Mesendoderm (in vitro differentiated cells): ENCODE measurements at regions not wholly inside any gene's neighbourhood (a gene's known extent, or its start where the extent isn't known, plus 50 kb on each side); places are given as distances from the start of the nearest gene placed in this dataset.
"Not testable (repeated sequence)": the region's sequence is repeated elsewhere in the genome, so short reads cannot be mapped to it uniquely, and the experiment has no call there.

Experiments used
- DNase-seq: peaks from one replicate; pipeline ENCODE4 v3.0.0; 2013
- H2AK5ac ChIP-seq: 2 replicates; pipeline ENCODE4 v1.6.1; 2013; ENCODE audit warnings: low read length, inconsistent platforms
- H2BK120ac ChIP-seq: 2 replicates; pipeline ENCODE4 v1.6.1; 2013; ENCODE audit warnings: low read depth, mild to moderate bottlenecking, low read length, moderate library complexity, mixed read lengths
- H2BK15ac ChIP-seq: replicated peaks from 2 replicates; pipeline ENCODE4 v1.6.1; 2013; ENCODE audit warnings: low read depth, mild to moderate bottlenecking, moderate library complexity
- H2BK5ac ChIP-seq: 2 replicates; pipeline ENCODE4 v1.6.1; 2013; ENCODE audit warnings: low read length, inconsistent platforms
- H3K18ac ChIP-seq: 2 replicates; pipeline ENCODE4 v1.6.1; 2013; ENCODE audit warnings: mild to moderate bottlenecking, low read length, mixed read lengths
- H3K23ac ChIP-seq: one replicate; pipeline ENCODE4 v1.6.1; 2013; ENCODE audit warnings: low read length
- H3K27ac ChIP-seq: 2 replicates; pipeline ENCODE4 v1.5.1; 2013; ENCODE audit warnings: low read depth, mild to moderate bottlenecking, inconsistent platforms, low read length, moderate library complexity
- H3K27me3 ChIP-seq: 2 replicates; pipeline ENCODE4 v1.6.1; 2013; ENCODE audit warnings: low read length, control low read depth, mild to moderate bottlenecking, inconsistent platforms; ENCODE audit not compliant: insufficient read depth, poor library complexity
- H3K36me3 ChIP-seq: 2 replicates; pipeline ENCODE4 v1.6.1; 2013; ENCODE audit warnings: low read length, inconsistent platforms; ENCODE audit not compliant: control insufficient read depth, insufficient read depth
- H3K4ac ChIP-seq: one replicate; pipeline ENCODE4 v1.6.1; 2013; ENCODE audit warnings: low read depth, mild to moderate bottlenecking, low read length, moderate library complexity
- H3K4me1 ChIP-seq: 2 replicates; pipeline ENCODE4 v1.6.1; 2013; ENCODE audit warnings: low read depth, low read length, inconsistent platforms; ENCODE audit not compliant: control insufficient read depth
- H3K4me2 ChIP-seq: 2 replicates; pipeline ENCODE4 v1.6.1; 2013; ENCODE audit warnings: low read length
- H3K4me3 ChIP-seq: 2 replicates; pipeline ENCODE4 v1.5.1; 2013; ENCODE audit warnings: mild to moderate bottlenecking, low read length
- H3K56ac ChIP-seq: one replicate; pipeline ENCODE4 v1.6.1; 2013; ENCODE audit warnings: low read length
- H3K79me1 ChIP-seq: 2 replicates; pipeline ENCODE4 v1.6.1; 2013; ENCODE audit warnings: low read length, inconsistent platforms
- H3K79me2 ChIP-seq: 2 replicates; pipeline ENCODE4 v1.6.1; 2013; ENCODE audit warnings: mild to moderate bottlenecking, low read length; ENCODE audit not compliant: control insufficient read depth, insufficient read depth
- H3K9ac ChIP-seq: 2 replicates; pipeline ENCODE4 v1.6.1; 2013; ENCODE audit warnings: low read length, inconsistent platforms
- H4K5ac ChIP-seq: one replicate; pipeline ENCODE4 v1.6.1; 2013; ENCODE audit warnings: low read length
- H4K8ac ChIP-seq: one replicate; pipeline ENCODE4 v1.6.1; 2013; ENCODE audit warnings: low read depth, mild to moderate bottlenecking, control low read depth, low read length, moderate library complexity
- WGBS: extraction: QIAGEN DNeasy Blood & Tissue Kit; methylation state at CpG from one replicate; pipeline ENCODE4 v1.1.7; 2013; ENCODE audit warnings: low lambda C conversion rate, missing lambda C conversion rate; ENCODE audit not compliant: insufficient coverage; ENCODE audit errors: extremely low coverage; 5-methylcytosine and 5-hydroxymethylcytosine counted together

DNA sequence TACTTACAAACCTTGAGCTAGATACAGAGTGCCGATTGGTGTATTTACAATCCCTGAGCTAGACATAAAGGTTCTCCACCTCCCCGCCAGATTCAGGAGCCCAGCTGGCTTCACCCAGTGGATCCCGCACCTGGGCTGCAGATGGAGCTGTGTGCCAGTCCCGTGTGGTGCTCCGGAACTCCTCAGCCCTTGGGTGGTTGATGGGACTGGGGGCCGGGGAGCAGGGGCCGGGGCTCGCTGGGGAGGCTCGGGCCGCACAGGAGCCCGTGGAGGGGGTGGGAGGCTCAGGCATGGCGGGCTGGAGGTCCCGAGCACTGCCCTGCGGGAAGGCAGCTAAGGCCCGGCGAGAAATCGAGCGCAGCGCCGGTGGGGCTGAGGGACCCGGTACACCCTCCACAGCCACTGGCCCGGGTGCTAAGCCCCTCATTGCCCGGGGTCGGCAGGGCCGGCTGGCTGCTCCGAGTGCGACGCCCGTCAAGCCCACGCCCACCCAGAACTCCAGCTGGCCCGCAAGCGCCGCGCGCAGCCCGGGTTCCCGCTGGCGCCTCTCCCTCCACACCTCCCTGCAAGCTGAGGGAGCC lies 466.5 kb downstream of the TECRL start:
- H2BK15ac ChIP-seq, H2AK5ac ChIP-seq, DNase-seq, H3K9ac ChIP-seq, H3K27ac ChIP-seq, H3K18ac ChIP-seq, H3K4me2 ChIP-seq, H3K4me1 ChIP-seq, H2BK120ac ChIP-seq, H3K23ac ChIP-seq, H3K27me3 ChIP-seq, H4K5ac ChIP-seq, H2BK5ac ChIP-seq, H4K8ac ChIP-seq, H3K56ac ChIP-seq, H3K4me3 ChIP-seq, H3K36me3 ChIP-seq, H3K4ac ChIP-seq, H3K79me1 ChIP-seq, H3K79me2 ChIP-seq: not testable (repeated sequence)
- WGBS = no CpG with 5 or more reads among the region's 38 CpGs

GRCh38 chr4:63937961-63938360 lies 471.3 kb downstream of the TECRL start:
- no peak overlapping the region for H3K4me2 ChIP-seq
- no CpG with 5 or more reads among the region's 4 CpGs for WGBS
- H4K5ac ChIP-seq = no peak overlapping the region
- no peak overlapping the region for H2AK5ac ChIP-seq
- no peak overlapping the region for H4K8ac ChIP-seq
- no peaks in the 10 kb centered on the region for H3K27me3 ChIP-seq
- H3K4ac ChIP-seq = no peak overlapping the region
- no peak overlapping the region for H3K27ac ChIP-seq
- no peaks in the 10 kb centered on the region for H3K36me3 ChIP-seq
- no peak overlapping the region for H3K18ac ChIP-seq
- DNase-seq = peak; percentile 1
- H3K4me1 ChIP-seq = no peaks in the 10 kb centered on the region
- H3K23ac ChIP-seq = no peak overlapping the region
- no peak overlapping the region for H2BK120ac ChIP-seq
- H3K56ac ChIP-seq = no peak overlapping the region
- no peak overlapping the region for H3K4me3 ChIP-seq
- no peak overlapping the region for H3K9ac ChIP-seq
- H2BK15ac ChIP-seq = no peak overlapping the region
- H3K79me1 ChIP-seq = no peaks in the 10 kb centered on the region
- H3K79me2 ChIP-seq = no peaks in the 10 kb centered on the region
- no peak overlapping the region for H2BK5ac ChIP-seq

DNA sequence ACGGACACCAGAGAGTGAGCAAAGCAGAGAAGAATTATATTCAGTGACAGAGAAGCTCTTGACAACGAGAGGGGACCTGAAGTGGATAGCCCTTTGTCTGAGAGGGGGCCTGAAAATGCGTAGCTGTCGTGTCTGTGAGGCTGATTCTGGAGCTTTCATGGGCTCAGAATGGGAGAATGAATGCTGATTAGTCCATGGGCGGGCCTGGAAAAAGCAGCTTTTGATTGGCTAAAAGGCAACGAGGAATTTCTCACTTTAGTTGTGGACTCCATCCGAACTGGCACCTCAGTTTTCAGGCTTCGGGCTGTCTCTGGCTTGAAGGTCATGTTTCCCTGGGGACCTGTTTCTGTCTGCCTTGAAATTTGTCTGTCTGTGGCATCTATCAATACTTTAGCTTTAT lies 487.1 kb downstream of the TECRL start:
- no peak overlapping the region for H3K27ac ChIP-seq
- H3K56ac ChIP-seq = no peak overlapping the region
- no peak overlapping the region for H4K5ac ChIP-seq
- H3K79me2 ChIP-seq = no peaks in the 10 kb centered on the region
- H3K36me3 ChIP-seq = no peaks in the 10 kb centered on the region
- no peak overlapping the region for H2AK5ac ChIP-seq
- no peaks in the 10 kb centered on the region for H3K4me1 ChIP-seq
- no peak overlapping the region for H4K8ac ChIP-seq
- H2BK120ac ChIP-seq = no peak overlapping the region
- no peaks in the 10 kb centered on the region for H3K79me1 ChIP-seq
- no CpG with 5 or more reads among the region's 8 CpGs for WGBS
- H3K27me3 ChIP-seq = no peaks in the 10 kb centered on the region
- no peak overlapping the region for H3K9ac ChIP-seq
- no peak overlapping the region for H3K23ac ChIP-seq
- no peak overlapping the region for H3K4me3 ChIP-seq
- H2BK5ac ChIP-seq = no peak overlapping the region
- H3K4ac ChIP-seq = no peak overlapping the region
- DNase-seq = peak; percentile 57
- H3K18ac ChIP-seq = no peak overlapping the region
- no peak overlapping the region for H2BK15ac ChIP-seq
- H3K4me2 ChIP-seq = no peak overlapping the region

GRCh38 chr4:63921561-63921960 lies 487.7 kb downstream of the TECRL start:
- Histone ChIP-seq H3K27me3 (no peaks in the 10 kb centered on the region), H2BK5ac (no peak overlapping the region), H3K4me1 (no peaks in the 10 kb centered on the region), H2BK15ac (no peak overlapping the region), H3K36me3 (no peaks in the 10 kb centered on the region), H2BK120ac (no peak overlapping the region), H2AK5ac (no peak overlapping the region), H3K4me3 (no peak overlapping the region), H3K56ac (no peak overlapping the region), H3K79me1 (no peaks in the 10 kb centered on the region), H3K4ac (no peak overlapping the region), H3K9ac (no peak overlapping the region), H3K23ac (no peak overlapping the region), H3K18ac (no peak overlapping the region), H3K4me2 (no peak overlapping the region), H3K79me2 (no peaks in the 10 kb centered on the region), H4K5ac (no peak overlapping the region), H4K8ac (no peak overlapping the region), H3K27ac (no peak overlapping the region)
- no peak for DNase-seq
- no CpG with 5 or more reads among the region's 10 CpGs for WGBS

GRCh38 chr4:63919636-63920365 lies 489.4 kb downstream of the TECRL start:
- Histone ChIP-seq H4K5ac (no peak overlapping the region), H3K79me2 (no peaks in the 10 kb centered on the region), H3K36me3 (no peaks in the 10 kb centered on the region), H3K23ac (no peak overlapping the region), H3K4me3 (no peak overlapping the region), H2BK15ac (no peak overlapping the region), H3K4me2 (no peak overlapping the region), H3K4ac (no peak overlapping the region), H3K9ac (no peak overlapping the region), H3K4me1 (no peaks in the 10 kb centered on the region), H4K8ac (no peak overlapping the region), H2BK5ac (no peak overlapping the region), H2AK5ac (no peak overlapping the region), H3K18ac (no peak overlapping the region), H2BK120ac (no peak overlapping the region), H3K79me1 (no peaks in the 10 kb centered on the region), H3K27me3 (no peaks in the 10 kb centered on the region), H3K27ac (no peak overlapping the region), H3K56ac (no peak overlapping the region)
- no CpG with 5 or more reads among the region's 2 CpGs for WGBS
- DNase-seq = peak; percentile 49
